ENCODE measurements at regions not wholly inside any gene's neighbourhood (a gene's known extent, or its start where the extent isn't known, plus 50 kb on each side); places are given as distances from the start of the nearest gene placed in this dataset.
"Not testable (repeated sequence)": the region's sequence is repeated elsewhere in the genome, so short reads cannot be mapped to it uniquely, and the experiment has no call there.

GRCh38 chr10:8283166-8283905 lies 228.8 kb downstream of the GATA3 start:
- intact Hi-C loops (cut with DNase I), result no loop called here

GRCh38 chr10:8283986-8284385 lies 229.5 kb downstream of the GATA3 start:
- no peak for TF ChIP-seq POLR2A (IDR thresholded peaks at IDR 0.05)
- TF ChIP-seq POLR2AphosphoS5 (IDR thresholded peaks at IDR 0.05), result no peak
- TF ChIP-seq EP300 (IDR thresholded peaks at IDR 0.05), result no peak
- no peak for TF ChIP-seq CTCF (IDR thresholded peaks at IDR 0.05)
- Histone ChIP-seq H3K4me3 (no peak overlapping the region), H3K27me3 (no peaks in the 10 kb centered on the region), H3K27ac (no peak overlapping the region), H3K36me3 (no peaks in the 10 kb centered on the region), H3K9me3 (no peaks in the 10 kb centered on the region), H3K4me1 (no peaks in the 10 kb centered on the region)
- 86 to 93% methylated on average over 11 of the region's 11 CpGs for WGBS, 2 donors
- no peak for DNase-seq
- intact Hi-C loops (cut with DNase I), result no loop called here

More at GRCh38 chr10:8283166-8283905, 228.8 kb downstream of the GATA3 start:
- TF ChIP-seq CTCF (IDR thresholded peaks at IDR 0.05), result no peak
- no peak for TF ChIP-seq POLR2A (IDR thresholded peaks at IDR 0.05)
- TF ChIP-seq POLR2AphosphoS5 (IDR thresholded peaks at IDR 0.05), result no peak
- no peak for TF ChIP-seq EP300 (IDR thresholded peaks at IDR 0.05)
- H3K27me3 ChIP-seq, result no peaks in the 10 kb centered on the region
- 89 to 93% methylated on average over 7 of the region's 7 CpGs for WGBS, 2 donors
- H3K4me3 ChIP-seq, result no peak overlapping the region
- no peaks in the 10 kb centered on the region for H3K4me1 ChIP-seq
- H3K9me3 ChIP-seq, result no peaks in the 10 kb centered on the region
- H3K36me3 ChIP-seq, result no peaks in the 10 kb centered on the region
- no peak overlapping the region for H3K27ac ChIP-seq
- no peak for DNase-seq

DNA sequence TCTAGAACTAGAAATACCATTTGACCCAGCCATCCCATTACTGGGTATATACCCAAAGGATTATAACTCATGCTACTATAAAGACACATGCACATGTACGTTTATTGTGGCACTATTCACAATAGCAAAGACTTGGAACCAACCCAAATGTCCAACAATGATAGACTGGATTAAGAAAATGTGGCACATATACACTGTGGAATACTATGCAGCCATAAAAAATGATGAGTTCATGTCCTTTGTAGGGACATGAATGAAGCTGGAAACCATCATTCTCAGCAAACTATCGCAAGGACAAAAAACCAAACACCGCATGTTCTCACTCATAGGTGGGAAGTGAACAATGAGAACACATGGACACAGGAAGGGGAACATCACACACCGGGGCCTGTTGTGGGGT lies 231.5 kb downstream of the GATA3 start:
- H3K36me3 ChIP-seq; H3K27me3 ChIP-seq; H3K4me1 ChIP-seq; H3K9me3 ChIP-seq; intact Hi-C loops (cut with DNase I); H3K27ac ChIP-seq; DNase-seq; H3K4me3 ChIP-seq: not testable (repeated sequence)
- WGBS, 2 donors, result 80 to 85% methylated on average over 4 of the region's 4 CpGs

- H3K4me3 ChIP-seq, result no peak overlapping the region
- H3K27ac ChIP-seq, result no peak overlapping the region
- H3K36me3 ChIP-seq, result no peaks in the 10 kb centered on the region
- intact Hi-C loops (cut with DNase I), result no loop called here
- WGBS, 2 donors, result 80 to 91% methylated on average over 9 of the region's 9 CpGs
- TF ChIP-seq POLR2A (IDR thresholded peaks at IDR 0.05), result no peak
- TF ChIP-seq POLR2AphosphoS5 (IDR thresholded peaks at IDR 0.05), result no peak
- H3K9me3 ChIP-seq, result no peaks in the 10 kb centered on the region
- no peaks in the 10 kb centered on the region for H3K4me1 ChIP-seq
- no peaks in the 10 kb centered on the region for H3K27me3 ChIP-seq
- DNase-seq, result no peak
These were observed 234.1 kb downstream of the GATA3 start for GRCh38 chr10:8288600-8288999.

- H3K9me3 ChIP-seq, result no peaks in the 10 kb centered on the region
- no peaks in the 10 kb centered on the region for H3K36me3 ChIP-seq
- DNase-seq, result no peak
- intact Hi-C loops (cut with DNase I), result no loop called here
- 56 to 68% methylated on average over 4 of the region's 4 CpGs for WGBS, 2 donors
- no peaks in the 10 kb centered on the region for H3K27me3 ChIP-seq
- TF ChIP-seq POLR2AphosphoS5 (IDR thresholded peaks at IDR 0.05) (no peak), CTCF (IDR thresholded peaks at IDR 0.05) (no peak), EP300 (IDR thresholded peaks at IDR 0.05) (no peak), POLR2A (IDR thresholded peaks at IDR 0.05) (no peak)
- no peak overlapping the region for H3K4me3 ChIP-seq
- no peaks in the 10 kb centered on the region for H3K4me1 ChIP-seq
- no peak overlapping the region for H3K27ac ChIP-seq
These were observed 234.9 kb downstream of the GATA3 start for GRCh38 chr10:8289186-8289924.
